ENCODE measurements at regions not wholly inside any gene's neighbourhood (a gene's known extent, or its start where the extent isn't known, plus 50 kb on each side); places are given as distances from the start of the nearest gene placed in this dataset.

- CTCF ChIA-PET = interaction anchor here (0.5 to 1.4 kb wide), 3 partner anchors 241 to 244 kb away, joined by 4 to 7 read pairs (median 5); partner anchors contain the start of gene FUT8
- dilution Hi-C loops (cut with HindIII; ENCODE audit: low sequenced_read_pairs, unreplicated experiment) = no loop called here
Observed at GRCh38 chr14:65170768-65171507, 68.6 kb upstream of the MAX start.

More at GRCh38 chr14:65170768-65171507, 68.6 kb upstream of the MAX start:
- BruUV-seq (replicated peaks) = no TSS peak
- Histone ChIP-seq H2BK15ac (ENCODE audit: low read depth, low read length) (no peak overlapping the region; the same call in 2 of the 3 replicates), H3K56ac (ENCODE audit: extremely low read depth, insufficient read depth, low read length) (no peak overlapping the region), H3K79me1 (ENCODE audit: low read depth in 1 of 2, low read length in 2 of 2) (no peaks in the 10 kb centered on the region), H3K27ac (ENCODE audit: insufficient read depth, low read length) (no peak overlapping the region), H2BK5ac (ENCODE audit: low read depth, low read length, poor library complexity, severe bottlenecking) (no peak overlapping the region), H4K20me1 (ENCODE audit: insufficient read depth, low read length) (no peaks in the 10 kb centered on the region), H3K18ac (ENCODE audit: low read depth, low read length) (0 out of 2 replicates have a peak overlapping the region, but pooled peaks have one; percentile 23), H2BK120ac (ENCODE audit: low read depth, low read length) (peak overlapping the region; percentile 36), H4K91ac (ENCODE audit: insufficient read depth, low read depth, low read length) (no peak overlapping the region), H3K4ac (ENCODE audit: low read depth, low read length) (peak overlapping the region; percentile 77), H3K4me2 (ENCODE audit: low read depth, low read length) (peak overlapping the region; percentile 86), H3K9ac (ENCODE audit: low read depth, low read length) (peak overlapping the region; percentile 27; the same call in 1 of the 2 replicates), H3K14ac (replicated peaks; ENCODE audit: low read depth, low read length) (peak overlapping the region; percentile 81), H3K23ac (ENCODE audit: low read depth, low read length) (peak overlapping the region; percentile 65), H2AK5ac (ENCODE audit: low read depth, low read length) (no peak overlapping the region), H3K4me1 (ENCODE audit: control insufficient read depth, insufficient read depth, low read length) (peaks cover 11% of the 10 kb centered on the region), H3K36me3 (ENCODE audit: control insufficient read depth, insufficient read depth, low read length) (no peaks in the 10 kb centered on the region), H2AFZ (replicated peaks; ENCODE audit: low read length, poor library complexity) (peak overlapping the region; percentile 81), H3K9me1 (ENCODE audit: insufficient read depth, low read length) (peaks cover 13% of the 10 kb centered on the region; the same call in 1 of the 2 replicates), H4K5ac (ENCODE audit: low read depth, low read length) (peak overlapping the region; percentile 26; the same call in 1 of the 2 replicates), H3K4me3 (ENCODE audit: insufficient read depth, low read depth, low read length) (peak overlapping the region; percentile 33), H4K8ac (ENCODE audit: low read depth in 2 of 2, low read length in 2 of 2) (peak overlapping the region in 1 of 2 experiments; percentile 65; a peak in 2 of 4 replicates), H3K27me3 (ENCODE audit: control insufficient read depth, insufficient read depth, low read length) (no peaks in the 10 kb centered on the region), H2BK20ac (ENCODE audit: low read depth, low read length) (peak overlapping the region; percentile 43), H3K9me3 (ENCODE audit: control insufficient read depth, insufficient read depth, low read length) (no peaks in the 10 kb centered on the region), H2AK9ac (replicated peaks; ENCODE audit: low read depth, low read length, poor library complexity) (no peak overlapping the region)
- WGBS, 2 experiments (ENCODE audit: extremely low coverage in 2 of 2, insufficient read length in 1 of 2) = no CpG with 5 or more reads among the region's 17 CpGs
- peak; percentile 81 for DNase-seq
- intact Hi-C loops (cut with micrococcal nuclease) (loop anchor here (5.0 kb wide), 1 partner anchor 36 kb away; no protein-coding TSS in a partner anchor), in situ Hi-C loops (cut with MboI; ENCODE audit: low sequenced_read_pairs) (loop anchor here (25.0 kb wide), 2 partner anchors 441 to 891 kb away; no protein-coding TSS in a partner anchor)
- POLR2A ChIA-PET (ENCODE audit: unreplicated experiment) = no interaction called here
- ATAC-seq (ENCODE audit: low read depth) = peak; percentile 66
- TF ChIP-seq, protein P1, sequence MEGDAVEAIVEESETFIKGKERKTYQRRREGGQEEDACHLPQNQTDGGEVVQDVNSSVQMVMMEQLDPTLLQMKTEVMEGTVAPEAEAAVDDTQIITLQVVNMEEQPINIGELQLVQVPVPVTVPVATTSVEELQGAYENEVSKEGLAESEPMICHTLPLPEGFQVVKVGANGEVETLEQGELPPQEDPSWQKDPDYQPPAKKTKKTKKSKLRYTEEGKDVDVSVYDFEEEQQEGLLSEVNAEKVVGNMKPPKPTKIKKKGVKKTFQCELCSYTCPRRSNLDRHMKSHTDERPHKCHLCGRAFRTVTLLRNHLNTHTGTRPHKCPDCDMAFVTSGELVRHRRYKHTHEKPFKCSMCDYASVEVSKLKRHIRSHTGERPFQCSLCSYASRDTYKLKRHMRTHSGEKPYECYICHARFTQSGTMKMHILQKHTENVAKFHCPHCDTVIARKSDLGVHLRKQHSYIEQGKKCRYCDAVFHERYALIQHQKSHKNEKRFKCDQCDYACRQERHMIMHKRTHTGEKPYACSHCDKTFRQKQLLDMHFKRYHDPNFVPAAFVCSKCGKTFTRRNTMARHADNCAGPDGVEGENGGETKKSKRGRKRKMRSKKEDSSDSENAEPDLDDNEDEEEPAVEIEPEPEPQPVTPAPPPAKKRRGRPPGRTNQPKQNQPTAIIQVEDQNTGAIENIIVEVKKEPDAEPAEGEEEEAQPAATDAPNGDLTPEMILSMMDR (conservative IDR thresholded peaks at IDR 0.05; ENCODE audit: low read depth, low read length) = peak; percentile 39
- TF ChIP-seq MAZ (IDR thresholded peaks at IDR 0.05; ENCODE audit: borderline replicate concordance, low read depth, low read length) = peak; percentile 31; the same call in 1 of the 2 replicates
- TF ChIP-seq SMC3 (IDR thresholded peaks at IDR 0.05; ENCODE audit: low read depth, low read length) = peak; percentile 32; the same call in 1 of the 2 replicates
- peak; percentile 33; the same call in 1 of the 2 replicates for TF ChIP-seq RAD21 (IDR thresholded peaks at IDR 0.05; ENCODE audit: low read length)
- TF ChIP-seq FOS (IDR thresholded peaks at IDR 0.05; ENCODE audit: low read depth, low read length) = no peak

Data from IMR-90 (cell line).